IMR-90 (cell line): ENCODE measurements at regions not wholly inside any gene's neighbourhood (a gene's known extent, or its start where the extent isn't known, plus 50 kb on each side); places are given as distances from the start of the nearest gene placed in this dataset.

Source experiments
- ATAC-seq: fragments of 200-7000 bp; cut with Tn5 transposase; 2 replicates; pipeline ENCODE4 v1.9.1; 2020; ENCODE audit warnings: low read depth, mild to moderate bottlenecking, moderate library complexity
- BruUV-seq: library from RNA; stranded (reverse); fragments of 400-500 nt; replicated peaks from 2 replicates; lab custom pipeline; 2021; lab: Mats Ljungman, UMichigan
- CTCF ChIA-PET: fragments of 300-600 bp; formaldehyde crosslinking; extraction: SDS; loops from one replicate; lab custom pipeline; 2021; ENCODE audit warnings: antibody characterized with exemption; lab: Yijun Ruan, JAX
- POLR2A ChIA-PET: fragments of 300-600 bp; sonication (Branson Sonifier 250); formaldehyde crosslinking; loops from one replicate; lab custom pipeline; 2022; ENCODE audit warnings: antibody characterized with exemption; ENCODE audit not compliant: unreplicated experiment; lab: Charles Lee
- DNase-seq: peaks from one replicate; pipeline ENCODE4 v3.0.0; 2013
- H2AFZ ChIP-seq: replicated peaks from 2 replicates; pipeline ENCODE3; 2013; ENCODE audit warnings: low read length, mild to moderate bottlenecking; ENCODE audit not compliant: poor library complexity
- H2AK5ac ChIP-seq: 2 replicates; pipeline ENCODE4 v1.6.1; 2013; ENCODE audit warnings: low read depth, low read length, inconsistent platforms
- H2AK9ac ChIP-seq: replicated peaks from 2 replicates; pipeline ENCODE3; 2013; ENCODE audit warnings: mild to moderate bottlenecking, low read depth, low read length, moderate library complexity; ENCODE audit not compliant: poor library complexity
- H2BK120ac ChIP-seq: 2 replicates; pipeline ENCODE4 v1.6.1; 2013; ENCODE audit warnings: low read depth, low read length, inconsistent platforms
- H2BK15ac ChIP-seq: 3 replicates; pipeline ENCODE4 v1.6.1; 2013; ENCODE audit warnings: low read depth, low read length, inconsistent platforms
- H2BK20ac ChIP-seq: 2 replicates; pipeline ENCODE4 v1.6.1; 2013; ENCODE audit warnings: low read depth, mild to moderate bottlenecking, inconsistent platforms, low read length, moderate library complexity
- H2BK5ac ChIP-seq: 2 replicates; pipeline ENCODE4 v1.6.1; 2013; ENCODE audit warnings: mild to moderate bottlenecking, low read depth, low read length, inconsistent platforms; ENCODE audit not compliant: poor library complexity, severe bottlenecking
- H3K14ac ChIP-seq: replicated peaks from 2 replicates; pipeline ENCODE4 v1.6.1; 2013; ENCODE audit warnings: low read depth, low read length, inconsistent platforms
- H3K18ac ChIP-seq: 2 replicates; pipeline ENCODE4 v1.6.1; 2013; ENCODE audit warnings: low read depth, low read length, control low read depth
- H3K23ac ChIP-seq: 2 replicates; pipeline ENCODE4 v1.6.1; 2013; ENCODE audit warnings: low read depth, low read length, inconsistent platforms
- H3K27ac ChIP-seq: 2 replicates; pipeline ENCODE4 v1.5.1; 2013; ENCODE audit warnings: mild to moderate bottlenecking, control low read depth, low read length; ENCODE audit not compliant: insufficient read depth
- H3K27me3 ChIP-seq: 2 replicates; pipeline ENCODE4 v1.6.1; 2013; ENCODE audit warnings: low read length; ENCODE audit not compliant: control insufficient read depth, insufficient read depth
- H3K36me3 ChIP-seq: 2 replicates; pipeline ENCODE4 v1.6.1; 2013; ENCODE audit warnings: low read length, mixed read lengths; ENCODE audit not compliant: control insufficient read depth, insufficient read depth
- H3K4ac ChIP-seq: 2 replicates; pipeline ENCODE4 v1.6.1; 2013; ENCODE audit warnings: low read depth, low read length, inconsistent platforms
- H3K4me1 ChIP-seq: 2 replicates; pipeline ENCODE4 v1.6.1; 2013; ENCODE audit warnings: low read length, mixed read lengths; ENCODE audit not compliant: control insufficient read depth, insufficient read depth
- H3K4me2 ChIP-seq: 2 replicates; pipeline ENCODE4 v1.6.1; 2013; ENCODE audit warnings: low read depth, mild to moderate bottlenecking, control low read depth, low read length, moderate library complexity
- H3K4me3 ChIP-seq: 2 replicates; pipeline ENCODE4 v1.5.1; 2013; ENCODE audit warnings: low read depth, mild to moderate bottlenecking, control low read depth, low read length, moderate library complexity; ENCODE audit not compliant: insufficient read depth
- H3K56ac ChIP-seq: 2 replicates; pipeline ENCODE4 v1.6.1; 2013; ENCODE audit warnings: low read length, inconsistent platforms; ENCODE audit not compliant: insufficient read depth; ENCODE audit errors: extremely low read depth
- H3K79me1 ChIP-seq, 2 experiments: 2 replicates each; pipeline ENCODE4 v1.6.1; 2013; ENCODE audit warnings: low read length in 2 of 2, inconsistent platforms in 1 of 2, low read depth in 1 of 2
- H3K9ac ChIP-seq: 2 replicates; pipeline ENCODE4 v1.6.1; 2013; ENCODE audit warnings: low read depth, low read length, control low read depth
- H3K9me1 ChIP-seq: 2 replicates; pipeline ENCODE4 v1.6.1; 2013; ENCODE audit warnings: low read length, inconsistent platforms; ENCODE audit not compliant: insufficient read depth
- H3K9me3 ChIP-seq: 2 replicates; pipeline ENCODE4 v1.6.1; 2013; ENCODE audit warnings: low read length; ENCODE audit not compliant: control insufficient read depth, insufficient read depth
- H4K20me1 ChIP-seq: 2 replicates; pipeline ENCODE4 v1.6.1; 2013; ENCODE audit warnings: low read length, inconsistent platforms; ENCODE audit not compliant: insufficient read depth
- H4K5ac ChIP-seq: 2 replicates; pipeline ENCODE4 v1.6.1; 2013; ENCODE audit warnings: mild to moderate bottlenecking, low read depth, low read length, control low read depth
- H4K8ac ChIP-seq, 2 experiments: 2 replicates each; pipeline ENCODE4 v1.6.1; 2013; ENCODE audit warnings: low read depth in 2 of 2, low read length in 2 of 2, control low read depth in 1 of 2, inconsistent platforms in 1 of 2
- H4K91ac ChIP-seq: 2 replicates; pipeline ENCODE4 v1.6.1; 2013; ENCODE audit warnings: low read depth, low read length, inconsistent platforms; ENCODE audit not compliant: insufficient read depth
- BHLHE40 ChIP-seq: fragments of 150-350 bp; IDR thresholded peaks from 2 replicates; pipeline ENCODE4 v1.6.1; 2016; ENCODE audit warnings: mild to moderate bottlenecking, low read depth, low read length
- MAZ ChIP-seq: IDR thresholded peaks from 2 replicates; pipeline ENCODE4 v1.6.1; 2012; ENCODE audit warnings: low read depth, mild to moderate bottlenecking, low read length, improper control_type of control experiment, moderate library complexity, borderline replicate concordance
- POLR2A ChIP-seq: IDR thresholded peaks from 2 replicates; pipeline ENCODE4 v1.6.1; 2012; ENCODE audit warnings: mild to moderate bottlenecking, low read depth, low read length
- WGBS, 2 experiments: methylation state at CpG; one replicate each; pipeline versions ENCODE4 v1.1.5 to v1.1.7; 2013; ENCODE audit warnings: missing lambda C conversion rate in 2 of 2; ENCODE audit not compliant: insufficient read length in 1 of 2; ENCODE audit errors: extremely low coverage in 2 of 2; 5-methylcytosine and 5-hydroxymethylcytosine counted together
- dilution Hi-C: fragments of 300-500 bp; cut with HindIII; formaldehyde crosslinking; loops from one replicate; pipeline ENCODE4 v1.14.3; 2018; ENCODE audit warnings: low sequenced_read_pairs; ENCODE audit not compliant: unreplicated experiment
- in situ Hi-C: fragments of 300-500 bp; cut with MboI; formaldehyde crosslinking; loops from 3 replicates; pipeline ENCODE4 v1.14.3; 2019; ENCODE audit warnings: low sequenced_read_pairs, inconsistent platforms, mixed read lengths
- intact Hi-C: fragments of 100-400 bp; cut with micrococcal nuclease; formaldehyde crosslinking; loops from 2 replicates; pipeline ENCODE4 v1.10.0; 2022

DNA sequence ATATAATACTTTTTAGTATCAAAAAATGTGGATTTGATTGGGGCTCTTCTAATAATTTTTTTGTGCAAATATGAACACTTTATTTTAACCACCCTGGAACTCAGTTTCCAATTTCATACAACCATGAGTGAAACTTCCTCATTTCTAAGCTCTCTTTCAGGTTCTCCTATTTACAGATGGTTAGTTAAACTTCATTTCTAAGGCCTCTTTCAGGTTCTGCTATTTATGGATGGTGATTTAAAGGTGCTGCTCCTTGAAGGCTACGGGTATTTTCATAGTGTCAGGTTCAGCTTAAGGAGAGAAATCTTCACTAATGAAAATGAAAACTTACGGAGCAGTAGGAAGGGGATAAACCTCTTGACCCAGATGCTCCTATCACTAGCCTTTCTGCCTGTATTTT is 568.3 kb downstream of the KIF20B start:
- WGBS, 2 experiments, result no CpG with 5 or more reads among the region's 2 CpGs
- Histone ChIP-seq H4K5ac (no peak overlapping the region), H3K4me2 (no peak overlapping the region), H3K4me1 (no peaks in the 10 kb centered on the region), H2AFZ (no peak overlapping the region), H2AK5ac (no peak overlapping the region), H2AK9ac (no peak overlapping the region), H3K9me3 (no peaks in the 10 kb centered on the region), H3K27me3 (peaks cover 3% of the 10 kb centered on the region), H3K36me3 (no peaks in the 10 kb centered on the region), H2BK20ac (no peak overlapping the region), H3K14ac (no peak overlapping the region), H3K56ac (no peak overlapping the region), H3K27ac (no peak overlapping the region), H4K91ac (no peak overlapping the region), H3K18ac (no peak overlapping the region), H4K8ac (no peak overlapping the region), H2BK120ac (no peak overlapping the region), H3K4ac (no peak overlapping the region), H3K79me1 (no peaks in the 10 kb centered on the region), H3K4me3 (no peak overlapping the region), H2BK15ac (no peak overlapping the region), H3K9ac (no peak overlapping the region), H3K9me1 (no peaks in the 10 kb centered on the region), H4K20me1 (no peaks in the 10 kb centered on the region), H3K23ac (no peak overlapping the region), H2BK5ac (no peak overlapping the region)
- TF ChIP-seq BHLHE40 (no peak), POLR2A (no peak), MAZ (no peak)
- ChIA-PET POLR2A (no interaction called here), CTCF (interaction anchor here (0.7 kb wide), 1 partner anchor 34 kb away, joined by 3 read pairs; no protein-coding TSS in a partner anchor)
- intact Hi-C loops, result loop anchor here (10.0 kb wide), 1 partner anchor 845 kb away; no protein-coding TSS in a partner anchor
- BruUV-seq, result no TSS peak
- dilution Hi-C loops, result no loop called here
- ATAC-seq, result no peak
- no peak for DNase-seq
- in situ Hi-C loops, result no loop called here
